Bronchial epithelial cell (primary cell): ENCODE measurements at regions not wholly inside any gene's neighbourhood (a gene's known extent, or its start where the extent isn't known, plus 50 kb on each side); places are given as distances from the start of the nearest gene placed in this dataset.

Source experiments
- DNase-seq: peaks from one replicate; pipeline ENCODE4 v3.0.0-alpha.2; 2010; ENCODE audit warnings: low read depth
- FAIRE-seq: peaks from 2 replicates; lab custom pipeline; 2011; peaks lifted over from hg19 to GRCh38; lab: Jason Lieb, UNC
- H3K27me3 ChIP-seq: 2 replicates; pipeline ENCODE4 v1.5.1; 2011; ENCODE audit warnings: low read length; ENCODE audit not compliant: control insufficient read depth, insufficient read depth
- H3K36me3 ChIP-seq: 2 replicates; pipeline ENCODE4 v1.5.1; 2011; ENCODE audit warnings: low read length; ENCODE audit not compliant: control insufficient read depth, insufficient read depth
- H3K4me3 ChIP-seq: 2 replicates; pipeline ENCODE4 v1.5.1; 2011; ENCODE audit warnings: mild to moderate bottlenecking, low read depth, low read length, control low read depth
- CTCF ChIP-seq: IDR thresholded peaks from 2 replicates; pipeline ENCODE4 v1.5.1; 2011; ENCODE audit warnings: mild to moderate bottlenecking, moderate library complexity, low read length, control low read depth, inconsistent platforms; ENCODE audit not compliant: insufficient read depth, severe bottlenecking

DNA sequence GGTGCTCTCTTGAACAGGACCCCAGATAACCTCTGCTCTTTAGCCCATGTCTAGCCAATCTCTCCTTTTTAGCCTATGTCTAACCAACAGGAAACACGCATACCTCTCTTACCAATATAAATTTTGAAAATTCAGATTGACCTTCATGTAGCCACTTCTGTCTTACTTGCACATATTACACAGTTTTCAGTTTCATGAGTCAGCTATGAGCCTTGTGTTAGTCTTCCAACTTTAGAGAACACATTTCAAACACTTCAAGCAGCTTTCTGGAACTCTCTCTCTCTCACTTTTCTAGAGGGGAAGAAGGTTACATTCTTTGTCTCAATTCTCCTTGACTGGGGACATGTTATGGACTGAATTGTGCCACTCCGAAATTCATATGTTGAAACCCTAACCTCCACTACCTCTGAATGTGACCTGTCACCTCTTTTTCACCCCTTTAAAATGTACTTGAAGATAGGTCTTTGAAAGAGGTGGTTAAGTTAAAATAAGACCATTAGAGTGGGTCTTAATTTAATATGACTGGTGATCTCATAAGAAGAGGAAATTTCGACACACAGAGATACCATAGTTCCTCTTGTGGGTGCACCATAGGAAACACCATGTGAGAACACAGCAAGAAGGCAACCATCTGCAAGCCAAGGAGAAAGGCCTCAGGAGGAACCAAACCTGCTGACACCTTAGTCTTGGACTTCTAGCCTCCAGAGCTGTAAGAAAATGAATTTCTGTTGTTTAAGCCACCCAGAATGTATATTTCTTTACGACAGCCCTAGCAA is 480.3 kb upstream of the ALCAM start:
- Histone ChIP-seq H3K4me3 (no peak overlapping the region), H3K27me3 (no peaks in the 10 kb centered on the region), H3K36me3 (no peaks in the 10 kb centered on the region)
- no peak for TF ChIP-seq CTCF
- DNase-seq (peak; percentile 16), FAIRE-seq (no peak)

DNA sequence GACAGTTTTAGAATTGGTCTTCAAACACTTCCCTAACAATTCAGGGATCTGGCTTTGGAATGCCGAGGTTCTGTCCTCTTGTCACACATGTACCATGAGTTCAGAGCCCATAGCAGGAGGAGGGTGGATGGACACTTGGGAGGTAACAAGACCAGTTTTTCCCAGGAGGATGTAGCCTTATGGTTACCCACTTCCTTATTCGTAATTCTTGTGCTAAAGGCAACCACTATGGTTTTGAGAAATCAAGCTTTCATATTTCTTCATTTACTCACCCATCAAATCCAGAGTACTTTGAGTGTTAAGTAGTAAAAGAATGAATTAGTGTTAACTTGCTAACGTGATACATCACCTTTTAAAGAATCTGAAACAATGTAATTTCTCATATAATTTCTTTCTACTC is 479.6 kb upstream of the ALCAM start:
- no peak for TF ChIP-seq CTCF
- H3K27me3 ChIP-seq = no peaks in the 10 kb centered on the region
- DNase-seq (peak; percentile 22), FAIRE-seq (no peak)
- H3K4me3 ChIP-seq = no peak overlapping the region
- H3K36me3 ChIP-seq = no peaks in the 10 kb centered on the region

- DNase-seq (no peak), FAIRE-seq (no peak)
- Histone ChIP-seq H3K4me3 (no peak overlapping the region), H3K27me3 (no peaks in the 10 kb centered on the region), H3K36me3 (no peaks in the 10 kb centered on the region)
- TF ChIP-seq CTCF = no peak
Observed at GRCh38 chr3:104887619-104888018, 479.1 kb upstream of the ALCAM start.

DNA sequence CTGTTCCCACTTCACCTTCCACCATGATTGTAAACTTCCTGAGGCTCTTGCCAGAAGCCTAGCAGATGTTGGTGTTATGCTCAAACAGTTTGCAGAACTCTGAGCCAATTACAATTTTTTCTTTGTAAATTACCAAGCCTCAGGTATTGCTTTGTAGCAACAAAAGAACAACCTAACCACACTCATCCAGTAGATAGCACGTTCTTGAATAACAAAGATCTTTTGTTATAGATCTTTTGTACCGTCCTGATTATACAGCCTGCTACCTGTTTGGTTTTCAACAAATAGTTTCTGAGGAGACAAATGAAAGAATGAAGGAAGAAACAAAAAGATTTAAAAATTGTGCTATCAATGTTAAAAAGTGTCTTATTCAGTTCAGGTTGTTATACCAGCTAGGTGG is 474.7 kb upstream of the ALCAM start:
- H3K36me3 ChIP-seq = no peaks in the 10 kb centered on the region
- no peak for FAIRE-seq
- no peak for TF ChIP-seq CTCF
- DNase-seq = no peak
- H3K27me3 ChIP-seq = no peaks in the 10 kb centered on the region
- no peak overlapping the region for H3K4me3 ChIP-seq

- DNase-seq (no peak), FAIRE-seq (no peak)
- H3K27me3 ChIP-seq = no peaks in the 10 kb centered on the region
- no peak overlapping the region for H3K4me3 ChIP-seq
- no peak for TF ChIP-seq CTCF
- no peaks in the 10 kb centered on the region for H3K36me3 ChIP-seq
Observed at GRCh38 chr3:104896624-104897023, 470.1 kb upstream of the ALCAM start.

- FAIRE-seq = no peak
- TF ChIP-seq CTCF = no peak
- H3K4me3 ChIP-seq = no peak overlapping the region
- no peaks in the 10 kb centered on the region for H3K27me3 ChIP-seq
- DNase-seq = no peak
- H3K36me3 ChIP-seq = no peaks in the 10 kb centered on the region
Observed at GRCh38 chr3:104901396-104901795, 465.3 kb upstream of the ALCAM start.
